ENCODE measurements at regions not wholly inside any gene's neighbourhood (a gene's known extent, or its start where the extent isn't known, plus 50 kb on each side); places are given as distances from the start of the nearest gene placed in this dataset.
"Not testable (repeated sequence)": the region's sequence is repeated elsewhere in the genome, so short reads cannot be mapped to it uniquely, and the experiment has no call there.

GRCh38 chr15:77936567-77936966 lies 140.9 kb downstream of the TBC1D2B start:
- H3K9me3 ChIP-seq (ENCODE audit: control insufficient read depth, low read length); H4K8ac ChIP-seq (ENCODE audit: low read length); H2BK120ac ChIP-seq (ENCODE audit: low read depth, low read length); H3K4me2 ChIP-seq (ENCODE audit: low read length, poor library complexity, severe bottlenecking); H3K14ac ChIP-seq (ENCODE audit: low read length in 2 of 2); H3K23ac ChIP-seq (ENCODE audit: low read length in 2 of 2); H2AFZ ChIP-seq (ENCODE audit: low read depth, low read length); DNase-seq; H3K27ac ChIP-seq (ENCODE audit: low read length, poor library complexity, severe bottlenecking); H2BK15ac ChIP-seq (ENCODE audit: low read depth, poor library complexity, severe bottlenecking); H3K4me1 ChIP-seq (ENCODE audit: control insufficient read depth, insufficient read depth, low read depth, low read length); H2BK12ac ChIP-seq (ENCODE audit: low read length in 2 of 2); H3K27me3 ChIP-seq (ENCODE audit: control insufficient read depth in 1 of 2, insufficient read depth in 1 of 2, low read length in 2 of 2); H3K18ac ChIP-seq (ENCODE audit: low read depth in 1 of 2, low read length in 2 of 2); H3K9ac ChIP-seq (ENCODE audit: low read length); H3K79me1 ChIP-seq (replicated peaks; ENCODE audit: low read length, poor library complexity, severe bottlenecking); H2AK5ac ChIP-seq (ENCODE audit: low read length, severe bottlenecking); H3K36me3 ChIP-seq (ENCODE audit: control insufficient read depth in 1 of 2, insufficient read depth in 2 of 2, low read depth in 1 of 2, low read length in 2 of 2); H2BK5ac ChIP-seq (ENCODE audit: low read depth, low read length, poor library complexity, severe bottlenecking); H3K4ac ChIP-seq (ENCODE audit: low read depth in 1 of 2, low read length in 2 of 2); H3K4me3 ChIP-seq (ENCODE audit: insufficient read depth in 1 of 2, low read depth in 1 of 2, low read length in 2 of 2); H4K91ac ChIP-seq (ENCODE audit: low read length): not testable (repeated sequence)

- not testable (repeated sequence) for DNase-seq; H3K27me3 ChIP-seq (ENCODE audit: control insufficient read depth in 1 of 2, insufficient read depth in 1 of 2, low read length in 2 of 2); H3K4me1 ChIP-seq (ENCODE audit: control insufficient read depth, insufficient read depth, low read depth, low read length); H3K9ac ChIP-seq (ENCODE audit: low read length); H2BK15ac ChIP-seq (ENCODE audit: low read depth, poor library complexity, severe bottlenecking); H3K4ac ChIP-seq (ENCODE audit: low read depth in 1 of 2, low read length in 2 of 2); H3K14ac ChIP-seq (ENCODE audit: low read length in 2 of 2); H2BK120ac ChIP-seq (ENCODE audit: low read depth, low read length); H3K79me1 ChIP-seq (replicated peaks; ENCODE audit: low read length, poor library complexity, severe bottlenecking); H4K91ac ChIP-seq (ENCODE audit: low read length); H3K27ac ChIP-seq (ENCODE audit: low read length, poor library complexity, severe bottlenecking); H2AFZ ChIP-seq (ENCODE audit: low read depth, low read length); H3K18ac ChIP-seq (ENCODE audit: low read depth in 1 of 2, low read length in 2 of 2); H3K4me2 ChIP-seq (ENCODE audit: low read length, poor library complexity, severe bottlenecking); H3K36me3 ChIP-seq (ENCODE audit: control insufficient read depth in 1 of 2, insufficient read depth in 2 of 2, low read depth in 1 of 2, low read length in 2 of 2); H3K23ac ChIP-seq (ENCODE audit: low read length in 2 of 2); H2BK5ac ChIP-seq (ENCODE audit: low read depth, low read length, poor library complexity, severe bottlenecking); H3K9me3 ChIP-seq (ENCODE audit: control insufficient read depth, low read length); H3K4me3 ChIP-seq (ENCODE audit: insufficient read depth in 1 of 2, low read depth in 1 of 2, low read length in 2 of 2); H2BK12ac ChIP-seq (ENCODE audit: low read length in 2 of 2); H4K8ac ChIP-seq (ENCODE audit: low read length); H2AK5ac ChIP-seq (ENCODE audit: low read length, severe bottlenecking)
- WGBS = 100% methylated on average over 1 of the region's 6 CpGs
Measured at GRCh38 chr15:77934516-77934915, 143.0 kb downstream of the TBC1D2B start.

- H2BK5ac ChIP-seq (ENCODE audit: low read depth, low read length, poor library complexity, severe bottlenecking); H2BK12ac ChIP-seq (ENCODE audit: low read length in 2 of 2); H3K9me3 ChIP-seq (ENCODE audit: control insufficient read depth, low read length); H3K27me3 ChIP-seq (ENCODE audit: control insufficient read depth in 1 of 2, insufficient read depth in 1 of 2, low read length in 2 of 2); H2AK5ac ChIP-seq (ENCODE audit: low read length, severe bottlenecking); H3K4me1 ChIP-seq (ENCODE audit: control insufficient read depth, insufficient read depth, low read depth, low read length); H3K4me2 ChIP-seq (ENCODE audit: low read length, poor library complexity, severe bottlenecking); H3K23ac ChIP-seq (ENCODE audit: low read length in 2 of 2); H3K36me3 ChIP-seq (ENCODE audit: control insufficient read depth in 1 of 2, insufficient read depth in 2 of 2, low read depth in 1 of 2, low read length in 2 of 2); H3K27ac ChIP-seq (ENCODE audit: low read length, poor library complexity, severe bottlenecking); H3K9ac ChIP-seq (ENCODE audit: low read length); H3K18ac ChIP-seq (ENCODE audit: low read depth in 1 of 2, low read length in 2 of 2); H2BK15ac ChIP-seq (ENCODE audit: low read depth, poor library complexity, severe bottlenecking); H2AFZ ChIP-seq (ENCODE audit: low read depth, low read length); H4K91ac ChIP-seq (ENCODE audit: low read length); H2BK120ac ChIP-seq (ENCODE audit: low read depth, low read length); H3K79me1 ChIP-seq (replicated peaks; ENCODE audit: low read length, poor library complexity, severe bottlenecking); H3K4me3 ChIP-seq (ENCODE audit: insufficient read depth in 1 of 2, low read depth in 1 of 2, low read length in 2 of 2); H3K4ac ChIP-seq (ENCODE audit: low read depth in 1 of 2, low read length in 2 of 2); H3K14ac ChIP-seq (ENCODE audit: low read length in 2 of 2); H4K8ac ChIP-seq (ENCODE audit: low read length); DNase-seq: not testable (repeated sequence)
- no CpG with 5 or more reads among the region's 4 CpGs for WGBS
Measured at GRCh38 chr15:77930907-77931306, 146.6 kb downstream of the TBC1D2B start.

GRCh38 chr15:77930490-77930889 lies 147.0 kb downstream of the TBC1D2B start:
- H3K79me1 ChIP-seq (replicated peaks; ENCODE audit: low read length, poor library complexity, severe bottlenecking); H2BK15ac ChIP-seq (ENCODE audit: low read depth, poor library complexity, severe bottlenecking): not testable (repeated sequence)
- 54% methylated on average over 2 of the region's 3 CpGs for WGBS

More at GRCh38 chr15:77930490-77930889, 147.0 kb downstream of the TBC1D2B start:
- not testable (repeated sequence) for H3K14ac ChIP-seq (ENCODE audit: low read length in 2 of 2); H2BK120ac ChIP-seq (ENCODE audit: low read depth, low read length); H2AFZ ChIP-seq (ENCODE audit: low read depth, low read length); H3K4me3 ChIP-seq (ENCODE audit: insufficient read depth in 1 of 2, low read depth in 1 of 2, low read length in 2 of 2); DNase-seq; H3K9ac ChIP-seq (ENCODE audit: low read length); H2AK5ac ChIP-seq (ENCODE audit: low read length, severe bottlenecking); H2BK12ac ChIP-seq (ENCODE audit: low read length in 2 of 2); H4K91ac ChIP-seq (ENCODE audit: low read length); H3K4me1 ChIP-seq (ENCODE audit: control insufficient read depth, insufficient read depth, low read depth, low read length); H3K27ac ChIP-seq (ENCODE audit: low read length, poor library complexity, severe bottlenecking); H3K36me3 ChIP-seq (ENCODE audit: control insufficient read depth in 1 of 2, insufficient read depth in 2 of 2, low read depth in 1 of 2, low read length in 2 of 2); H4K8ac ChIP-seq (ENCODE audit: low read length); H3K18ac ChIP-seq (ENCODE audit: low read depth in 1 of 2, low read length in 2 of 2); H2BK5ac ChIP-seq (ENCODE audit: low read depth, low read length, poor library complexity, severe bottlenecking); H3K9me3 ChIP-seq (ENCODE audit: control insufficient read depth, low read length); H3K4ac ChIP-seq (ENCODE audit: low read depth in 1 of 2, low read length in 2 of 2); H3K27me3 ChIP-seq (ENCODE audit: control insufficient read depth in 1 of 2, insufficient read depth in 1 of 2, low read length in 2 of 2); H3K23ac ChIP-seq (ENCODE audit: low read length in 2 of 2); H3K4me2 ChIP-seq (ENCODE audit: low read length, poor library complexity, severe bottlenecking)
